Keratinocyte (primary cell): ENCODE measurements at regions not wholly inside any gene's neighbourhood (a gene's known extent, or its start where the extent isn't known, plus 50 kb on each side); places are given as distances from the start of the nearest gene placed in this dataset.

Source experiments
- DNase-seq: peaks from one replicate; pipeline ENCODE4 v3.0.0-alpha.2; 2011; ENCODE audit warnings: low read depth, missing footprints, low spot score
- FAIRE-seq: peaks from 2 replicates; lab custom pipeline; 2011; peaks lifted over from hg19 to GRCh38; lab: Jason Lieb, UNC
- H2AFZ ChIP-seq: 2 replicates; pipeline ENCODE4 v1.6.0; 2012; ENCODE audit warnings: low read length, control low read depth, inconsistent platforms; ENCODE audit not compliant: control insufficient read depth
- H3K27ac ChIP-seq: 2 replicates; pipeline ENCODE4 v1.5.1; 2011; ENCODE audit warnings: low read length; ENCODE audit not compliant: control insufficient read depth, insufficient read depth
- H3K27me3 ChIP-seq: 3 replicates; pipeline ENCODE4 v1.6.0; 2011; ENCODE audit warnings: low read length; ENCODE audit not compliant: control insufficient read depth, insufficient read depth; ENCODE audit errors: extremely low read depth
- H3K36me3 ChIP-seq, 2 experiments: 2 replicates in 1 of 2; 3 replicates in 1 of 2; pipeline ENCODE4 v1.5.1; 2011; ENCODE audit warnings: low read length in 2 of 2, mild to moderate bottlenecking in 1 of 2; ENCODE audit not compliant: control insufficient read depth in 2 of 2, insufficient read depth in 2 of 2; ENCODE audit errors: extremely low read depth in 1 of 2
- H3K4me1 ChIP-seq: 3 replicates; pipeline ENCODE4 v1.5.1; 2011; ENCODE audit warnings: low read length; ENCODE audit not compliant: control insufficient read depth, insufficient read depth; ENCODE audit errors: extremely low read depth
- H3K4me2 ChIP-seq: 3 replicates; pipeline ENCODE4 v1.6.0; 2011; ENCODE audit warnings: low read depth, low read length; ENCODE audit not compliant: control insufficient read depth, insufficient read depth; ENCODE audit errors: extremely low read depth
- H3K4me3 ChIP-seq, 3 experiments: fragments of 200-600 bp in 1 of 3; sonication (generic) in 1 of 3; 2 replicates in 2 of 3; 3 replicates in 1 of 3; pipeline ENCODE4 v1.5.1; 2011 to 2016; ENCODE audit warnings: low read length in 3 of 3, mild to moderate bottlenecking in 3 of 3, control low read depth in 2 of 3, inconsistent platforms in 1 of 3, low read depth in 1 of 3, mixed read lengths in 1 of 3, mixed run types in 1 of 3, moderate library complexity in 1 of 3; ENCODE audit not compliant: control insufficient read depth in 2 of 3, insufficient read depth in 2 of 3; ENCODE audit errors: extremely low read depth in 1 of 3
- H3K79me2 ChIP-seq: 2 replicates; pipeline ENCODE4 v1.6.0; 2012; ENCODE audit warnings: low read length; ENCODE audit not compliant: control insufficient read depth, insufficient read depth
- H3K9ac ChIP-seq: 3 replicates; pipeline ENCODE4 v1.6.0; 2011; ENCODE audit warnings: low read length; ENCODE audit not compliant: control insufficient read depth, insufficient read depth; ENCODE audit errors: extremely low read depth
- H3K9me1 ChIP-seq: 3 replicates; pipeline ENCODE4 v1.6.0; 2011; ENCODE audit warnings: low read length; ENCODE audit not compliant: control insufficient read depth, insufficient read depth; ENCODE audit errors: extremely low read depth
- H3K9me3 ChIP-seq: 2 replicates; pipeline ENCODE4 v1.5.1; 2012; ENCODE audit warnings: low read depth, low read length; ENCODE audit not compliant: control insufficient read depth
- H4K20me1 ChIP-seq: 3 replicates; pipeline ENCODE4 v1.6.0; 2011; ENCODE audit warnings: low read length; ENCODE audit not compliant: control insufficient read depth, insufficient read depth; ENCODE audit errors: extremely low read depth
- CTCF ChIP-seq, 3 experiments: IDR thresholded peaks in 1 of 3; conservative IDR thresholded peaks in 1 of 3; optimal IDR thresholded peaks in 1 of 3; 2 replicates in 2 of 3; 3 replicates in 1 of 3; pipeline versions ENCODE3 to v1.5.1; 2011; ENCODE audit warnings: low read length in 3 of 3, mild to moderate bottlenecking in 3 of 3, moderate library complexity in 2 of 3, control low read depth in 1 of 3, inconsistent platforms in 1 of 3; ENCODE audit not compliant: insufficient read depth in 2 of 3; ENCODE audit errors: extremely low read depth in 1 of 3
- EZH2 ChIP-seq: IDR thresholded peaks from one replicate; pipeline ENCODE4 v1.6.1; 2012; ENCODE audit warnings: inconsistent platforms, mild to moderate bottlenecking, low read length, moderate library complexity
- dilution Hi-C: fragments of 300-500 bp; cut with MboI; formaldehyde crosslinking; loops from one replicate; pipeline ENCODE4 v1.7.0; 2020; ENCODE audit warnings: low sequenced_read_pairs; ENCODE audit not compliant: extremely low pct_ligation_motif_present

GRCh38 chr1:90135286-90135685 is 140.4 kb downstream of the ZNF326 start:
- Histone ChIP-seq H3K4me3 (no peak overlapping the region), H3K36me3 (no peaks in the 10 kb centered on the region), H3K9ac (no peak overlapping the region), H3K4me1 (no peaks in the 10 kb centered on the region), H3K79me2 (no peaks in the 10 kb centered on the region), H2AFZ (no peak overlapping the region), H3K27ac (no peak overlapping the region), H3K4me2 (no peak overlapping the region), H4K20me1 (no peaks in the 10 kb centered on the region), H3K27me3 (peaks cover 4% of the 10 kb centered on the region), H3K9me1 (no peaks in the 10 kb centered on the region), H3K9me3 (peaks cover 4% of the 10 kb centered on the region)
- no peak for DNase-seq
- no peak for TF ChIP-seq EZH2
- dilution Hi-C loops, result no loop called here
- no peak for FAIRE-seq

- Histone ChIP-seq H3K9me1 (no peaks in the 10 kb centered on the region), H3K27ac (no peak overlapping the region), H3K27me3 (peaks cover 4% of the 10 kb centered on the region), H3K4me1 (no peaks in the 10 kb centered on the region), H3K4me3 (no peak overlapping the region), H2AFZ (no peak overlapping the region), H3K9me3 (no peaks in the 10 kb centered on the region), H3K9ac (no peak overlapping the region), H4K20me1 (no peaks in the 10 kb centered on the region), H3K36me3 (no peaks in the 10 kb centered on the region), H3K4me2 (no peak overlapping the region), H3K79me2 (no peaks in the 10 kb centered on the region)
- dilution Hi-C loops, result no loop called here
- FAIRE-seq, result no peak
- no peak for DNase-seq
- TF ChIP-seq CTCF (optimal IDR thresholded peaks at IDR 0.05 in 1 of 3, IDR thresholded peaks at IDR 0.05 in 1 of 3, conservative IDR thresholded peaks at IDR 0.05 in 1 of 3; ENCODE audit: extremely low read depth in 1 of 3, insufficient read depth in 2 of 3, low read length in 3 of 3), result no peak
- TF ChIP-seq EZH2, result no peak
Measured at GRCh38 chr1:90134175-90134955, 139.5 kb downstream of the ZNF326 start.

DNA sequence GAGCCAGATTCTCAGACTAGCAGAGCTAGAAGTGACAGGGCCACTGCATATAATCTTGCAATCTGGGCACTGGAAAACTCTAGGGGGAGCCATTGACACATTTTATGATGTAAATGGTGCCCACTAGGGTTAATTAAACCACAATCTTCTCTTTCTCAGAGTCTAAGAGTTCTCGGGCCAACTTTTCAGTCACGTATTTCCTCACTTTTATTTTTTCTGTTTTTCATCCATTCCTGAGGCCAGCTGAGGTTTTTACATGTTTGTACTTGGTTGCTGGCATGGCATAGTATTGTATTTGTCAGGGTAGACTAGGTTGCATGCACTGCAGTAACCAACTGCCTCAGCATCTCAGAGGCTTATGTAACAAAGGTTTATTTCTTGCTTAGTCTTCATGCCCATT is 138.2 kb downstream of the ZNF326 start:
- no peak overlapping the region for H2AFZ ChIP-seq
- H3K36me3 ChIP-seq, result no peaks in the 10 kb centered on the region
- H3K27me3 ChIP-seq, result peaks cover 4% of the 10 kb centered on the region
- H3K9me3 ChIP-seq, result no peaks in the 10 kb centered on the region
- no peak overlapping the region for H3K4me2 ChIP-seq
- DNase-seq (no peak), FAIRE-seq (no peak)
- no peak overlapping the region for H3K27ac ChIP-seq
- H3K9me1 ChIP-seq, result no peaks in the 10 kb centered on the region
- H4K20me1 ChIP-seq, result no peaks in the 10 kb centered on the region
- TF ChIP-seq EZH2 (no peak), CTCF (optimal IDR thresholded peaks at IDR 0.05 in 1 of 3, IDR thresholded peaks at IDR 0.05 in 1 of 3, conservative IDR thresholded peaks at IDR 0.05 in 1 of 3; ENCODE audit: extremely low read depth in 1 of 3, insufficient read depth in 2 of 3, low read length in 3 of 3) (peak; percentile 61 to 70 (median 62))
- H3K79me2 ChIP-seq, result no peaks in the 10 kb centered on the region
- no peaks in the 10 kb centered on the region for H3K4me1 ChIP-seq
- no peak overlapping the region for H3K4me3 ChIP-seq
- dilution Hi-C loops, result no loop called here
- no peak overlapping the region for H3K9ac ChIP-seq
